Duodenal mucosa (tissue), 2 donors: ENCODE measurements at regions not wholly inside any gene's neighbourhood (a gene's known extent, or its start where the extent isn't known, plus 50 kb on each side); places are given as distances from the start of the nearest gene placed in this dataset.
"Not testable (repeated sequence)": the region's sequence is repeated elsewhere in the genome, so short reads cannot be mapped to it uniquely, and the experiment has no call there.

Experiments
- H3K27ac ChIP-seq: one replicate; pipeline ENCODE4 v1.7.0; 2013; ENCODE audit warnings: low read depth, low read length
- H3K27me3 ChIP-seq, 2 donors: one replicate each; pipeline ENCODE4 v1.7.0; 2013; ENCODE audit warnings: low read length in 2 of 2, control low read depth in 1 of 2; ENCODE audit not compliant: insufficient read depth in 2 of 2, control insufficient read depth in 1 of 2
- H3K36me3 ChIP-seq, 2 donors: one replicate each; pipeline ENCODE4 v1.7.0; 2013; ENCODE audit warnings: low read length in 2 of 2, control low read depth in 1 of 2; ENCODE audit not compliant: insufficient read depth in 2 of 2, control insufficient read depth in 1 of 2
- H3K4me1 ChIP-seq, 2 donors: one replicate each; pipeline ENCODE4 v1.7.0; 2013; ENCODE audit warnings: low read length in 2 of 2, control low read depth in 1 of 2; ENCODE audit not compliant: insufficient read depth in 2 of 2, control insufficient read depth in 1 of 2
- H3K4me3 ChIP-seq, 2 donors: one replicate each; pipeline ENCODE4 v1.7.0; 2013; ENCODE audit warnings: low read length in 2 of 2, low read depth in 1 of 2
- H3K9ac ChIP-seq, 2 donors: one replicate each; pipeline ENCODE4 v1.7.0; 2013; ENCODE audit warnings: low read length in 2 of 2, low read depth in 1 of 2
- H3K9me3 ChIP-seq, 2 donors: one replicate each; pipeline ENCODE4 v1.7.0; 2013; ENCODE audit warnings: low read length in 2 of 2, control low read depth in 1 of 2; ENCODE audit not compliant: control insufficient read depth in 1 of 2

DNA sequence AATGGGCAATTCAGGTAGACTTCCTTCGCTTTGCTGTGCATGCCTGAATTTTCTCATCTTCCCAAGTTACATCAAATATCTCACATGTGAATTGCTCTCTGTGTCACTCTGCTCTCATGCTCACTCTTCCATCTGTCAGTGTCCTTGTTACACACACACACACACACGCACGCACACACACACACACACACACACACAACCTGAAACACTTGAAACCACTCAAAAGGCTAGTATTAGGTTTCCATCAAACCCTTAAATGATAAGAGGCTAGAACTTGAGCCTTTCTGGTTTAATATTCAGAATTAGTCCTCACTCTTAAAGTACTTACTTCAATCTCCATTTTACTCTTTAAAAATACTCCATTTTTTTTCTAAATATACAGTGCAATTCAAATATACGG lies 282.4 kb downstream of the C11orf87 start:
- Histone ChIP-seq H3K9me3 (no peaks in the 10 kb centered on the region), H3K9ac (no peak overlapping the region)

DNA sequence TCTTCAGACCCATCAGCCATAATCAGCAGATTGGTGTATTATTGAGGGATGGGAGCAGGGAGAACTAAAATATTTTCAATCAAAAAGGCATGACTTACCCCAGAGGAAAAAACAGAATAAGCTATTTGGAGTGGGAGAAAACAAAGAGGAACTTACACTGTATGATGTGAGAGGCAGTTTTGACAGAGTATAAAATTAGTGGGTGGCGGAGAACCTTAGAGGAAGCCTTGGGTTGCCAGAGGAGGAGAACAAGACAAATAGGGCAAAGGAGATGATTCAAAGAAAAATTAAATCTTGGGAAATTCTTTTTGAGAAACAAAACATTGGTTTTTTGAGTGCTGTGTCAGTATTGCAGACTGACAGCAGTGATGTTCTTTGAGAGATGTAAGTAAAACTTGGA lies 285.0 kb downstream of the C11orf87 start:
- H3K27me3 ChIP-seq, result no peaks in the 10 kb centered on the region
- no peak overlapping the region for H3K9ac ChIP-seq
- no peaks in the 10 kb centered on the region for H3K9me3 ChIP-seq
- no peak overlapping the region for H3K27ac ChIP-seq
- no peaks in the 10 kb centered on the region for H3K4me1 ChIP-seq
- no peak overlapping the region for H3K4me3 ChIP-seq
- H3K36me3 ChIP-seq, result no peaks in the 10 kb centered on the region

More for the DNA sequence above, 282.4 kb downstream of the C11orf87 start:
- Histone ChIP-seq H3K27me3 (no peaks in the 10 kb centered on the region), H3K36me3 (no peaks in the 10 kb centered on the region), H3K4me3 (no peak overlapping the region), H3K27ac (no peak overlapping the region), H3K4me1 (no peaks in the 10 kb centered on the region)

DNA sequence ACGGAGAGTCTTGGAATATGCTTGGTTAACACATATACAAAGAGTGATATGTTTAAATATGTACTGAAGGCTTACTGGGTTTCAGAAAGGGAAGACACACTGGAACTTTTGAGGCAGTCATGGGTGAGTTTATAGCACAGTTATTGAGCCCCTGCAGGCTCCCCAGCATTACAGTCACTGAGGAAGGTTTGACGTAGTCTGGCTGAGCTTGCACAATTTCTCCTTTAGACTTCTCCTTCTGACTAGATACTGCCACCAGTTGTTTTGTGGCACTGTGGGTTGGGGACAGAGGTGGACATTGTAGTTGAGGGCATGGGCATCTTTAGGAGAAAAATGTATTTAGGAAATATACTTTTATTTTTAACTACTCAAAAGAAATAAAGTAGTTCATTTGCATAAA lies 285.4 kb downstream of the C11orf87 start:
- H3K27ac ChIP-seq, result no peak overlapping the region
- no peak overlapping the region for H3K9ac ChIP-seq
- H3K4me1 ChIP-seq, result no peaks in the 10 kb centered on the region
- no peak overlapping the region for H3K4me3 ChIP-seq
- H3K36me3 ChIP-seq, result no peaks in the 10 kb centered on the region
- H3K27me3 ChIP-seq, result no peaks in the 10 kb centered on the region
- no peaks in the 10 kb centered on the region for H3K9me3 ChIP-seq

DNA sequence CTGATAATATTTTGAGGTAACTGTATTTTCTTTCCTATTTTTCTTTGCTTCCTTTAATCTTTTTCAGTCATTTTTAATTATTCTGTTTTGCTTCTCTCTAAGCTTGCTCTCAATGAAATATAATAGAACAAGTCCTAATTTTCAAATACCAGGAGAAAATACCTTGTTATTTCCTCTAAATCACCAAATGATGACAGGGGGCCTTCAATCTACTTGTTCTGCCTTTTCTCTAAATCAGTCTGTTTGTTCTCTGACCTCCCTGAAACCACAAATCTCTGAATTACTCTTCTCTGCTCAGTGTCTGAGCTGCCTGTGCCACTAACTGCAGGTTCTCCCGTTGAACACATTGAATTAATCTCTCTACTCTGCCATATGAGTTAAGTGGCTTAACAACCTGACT lies 286.2 kb downstream of the C11orf87 start:
- Histone ChIP-seq H3K4me3 (no peak overlapping the region), H3K36me3 (no peaks in the 10 kb centered on the region), H3K9me3 (no peaks in the 10 kb centered on the region), H3K9ac (no peak overlapping the region), H3K4me1 (no peaks in the 10 kb centered on the region), H3K27me3 (no peaks in the 10 kb centered on the region), H3K27ac (no peak overlapping the region)

DNA sequence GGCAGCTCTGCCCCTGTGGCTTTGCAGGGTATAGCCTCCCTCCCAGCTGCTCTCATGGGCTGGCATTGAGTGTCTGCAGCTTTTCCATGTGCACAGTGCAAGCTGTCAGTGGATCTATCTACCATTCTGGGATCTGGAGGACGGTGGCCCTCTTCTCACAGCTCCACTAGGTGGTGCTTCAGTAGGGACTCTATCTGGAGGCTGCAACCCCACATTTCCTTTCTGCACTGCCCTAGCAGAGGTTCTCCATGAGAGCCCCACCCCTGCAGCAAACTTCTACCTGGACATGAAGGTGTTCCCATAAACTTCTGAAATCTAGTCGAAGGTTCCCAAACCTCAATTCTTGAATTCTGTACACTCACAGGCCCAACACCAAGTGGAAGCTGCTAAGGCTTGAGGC lies 292.5 kb downstream of the C11orf87 start:
- H3K9ac ChIP-seq, H3K9me3 ChIP-seq, H3K27me3 ChIP-seq, H3K4me1 ChIP-seq, H3K36me3 ChIP-seq, H3K27ac ChIP-seq, H3K4me3 ChIP-seq: not testable (repeated sequence)

DNA sequence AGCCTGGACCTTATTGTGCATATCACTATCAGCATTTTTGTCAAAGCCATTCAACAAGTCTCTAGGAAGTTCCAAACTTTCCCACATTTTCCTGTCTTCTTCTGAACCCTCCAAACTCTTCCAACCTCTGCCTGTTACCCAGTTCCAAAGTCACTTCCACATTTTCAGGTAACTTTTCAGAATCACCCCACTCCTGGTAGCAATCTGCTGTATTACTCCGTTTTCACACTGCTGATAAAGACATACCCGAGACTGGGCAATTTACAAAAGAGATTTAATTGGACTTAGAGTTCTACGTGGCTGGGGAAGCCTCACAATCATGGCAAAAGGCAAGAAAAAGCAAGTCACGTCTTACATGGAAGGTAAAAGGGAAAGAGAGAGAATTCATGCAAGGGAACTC lies 293.4 kb downstream of the C11orf87 start:
- H3K4me1 ChIP-seq, H3K27me3 ChIP-seq, H3K9ac ChIP-seq, H3K36me3 ChIP-seq, H3K9me3 ChIP-seq, H3K4me3 ChIP-seq, H3K27ac ChIP-seq: not testable (repeated sequence)

DNA sequence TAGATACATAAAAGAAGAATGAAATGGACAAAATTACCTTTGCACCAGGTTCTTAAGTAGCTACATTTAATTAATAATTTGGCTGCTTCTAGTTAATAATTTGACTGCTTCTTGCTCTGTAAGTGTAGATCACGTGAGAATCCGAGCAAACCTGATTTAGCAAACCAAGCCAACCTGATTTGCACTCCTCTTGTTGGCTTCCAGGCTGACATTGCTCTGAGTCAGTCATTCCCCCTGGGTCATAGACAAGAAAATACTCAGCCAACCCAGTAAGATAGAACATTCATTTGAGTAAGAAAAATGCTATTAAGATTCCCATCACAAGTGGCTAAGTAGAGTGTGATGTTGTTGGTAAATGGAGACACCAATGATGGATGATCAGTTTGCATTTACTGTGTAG lies 304.1 kb downstream of the C11orf87 start:
- Histone ChIP-seq H3K36me3 (no peaks in the 10 kb centered on the region), H3K4me1 (no peaks in the 10 kb centered on the region), H3K27me3 (no peaks in the 10 kb centered on the region), H3K9me3 (no peaks in the 10 kb centered on the region), H3K27ac (no peak overlapping the region), H3K9ac (no peak overlapping the region), H3K4me3 (no peak overlapping the region)

DNA sequence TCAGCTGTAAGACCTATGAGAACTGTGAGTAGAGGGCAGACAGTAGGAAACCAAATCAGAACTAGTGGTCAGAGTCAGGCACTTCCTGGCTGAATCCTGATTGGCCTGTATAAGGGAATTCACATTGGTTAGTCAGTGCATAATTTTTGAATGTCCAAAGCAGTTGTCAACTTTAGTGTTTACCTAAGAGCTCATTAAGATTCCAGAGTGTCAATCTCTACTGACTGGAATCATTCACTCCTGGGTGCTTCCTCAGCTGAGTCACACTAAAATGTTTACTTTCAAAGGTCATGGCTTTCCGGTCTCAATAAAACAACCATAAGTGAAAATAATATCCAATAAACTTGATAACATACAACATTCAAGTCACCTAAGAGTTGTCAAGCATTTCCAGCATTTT lies 306.1 kb downstream of the C11orf87 start:
- Histone ChIP-seq H3K27me3 (no peaks in the 10 kb centered on the region), H3K36me3 (no peaks in the 10 kb centered on the region), H3K4me1 (no peaks in the 10 kb centered on the region), H3K4me3 (no peak overlapping the region), H3K9ac (no peak overlapping the region), H3K27ac (no peak overlapping the region), H3K9me3 (no peaks in the 10 kb centered on the region)

DNA sequence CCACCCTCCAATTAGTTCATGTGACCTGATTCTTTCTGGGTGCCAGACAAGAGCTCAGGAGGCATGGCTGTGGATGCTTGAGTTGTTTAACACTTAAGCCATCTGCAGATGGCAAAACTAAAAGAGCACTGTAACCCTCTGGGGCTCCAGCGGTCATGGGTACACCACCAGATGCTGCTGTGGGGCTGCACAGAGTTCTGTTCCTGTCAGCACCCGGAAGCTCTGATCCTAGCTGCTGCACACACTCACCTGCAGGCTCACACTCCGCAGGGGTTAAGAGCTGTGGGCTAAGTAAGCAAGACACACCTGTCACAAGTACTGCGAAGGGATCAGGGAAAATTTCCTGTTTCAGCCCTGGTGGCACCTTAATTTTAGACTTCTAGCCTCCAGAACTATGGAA lies 307.8 kb downstream of the C11orf87 start:
- Histone ChIP-seq H3K27ac (no peak overlapping the region), H3K9me3 (no peaks in the 10 kb centered on the region), H3K4me3 (no peak overlapping the region), H3K9ac (no peak overlapping the region), H3K4me1 (no peaks in the 10 kb centered on the region), H3K27me3 (no peaks in the 10 kb centered on the region), H3K36me3 (no peaks in the 10 kb centered on the region)

DNA sequence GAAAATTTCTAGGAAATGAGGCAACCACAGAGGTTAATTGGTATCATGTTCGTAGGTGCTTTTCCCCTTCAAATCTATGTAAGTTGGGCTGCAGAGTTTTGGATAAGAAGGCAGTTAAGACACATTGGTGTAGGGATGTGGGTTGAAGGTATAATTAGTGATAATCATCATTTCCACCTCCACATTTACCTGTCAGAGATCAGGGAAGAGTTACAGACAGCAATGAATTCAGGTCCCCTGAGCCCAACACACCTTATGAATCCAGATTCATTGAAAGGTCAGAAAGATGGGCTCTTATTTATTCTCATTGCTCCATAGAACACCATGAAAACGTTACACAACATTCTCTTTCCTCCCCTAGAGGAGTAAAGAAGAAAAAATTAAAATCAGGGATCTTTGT lies 308.7 kb downstream of the C11orf87 start:
- H3K9me3 ChIP-seq, result no peaks in the 10 kb centered on the region
- H3K9ac ChIP-seq, result no peak overlapping the region
- no peaks in the 10 kb centered on the region for H3K4me1 ChIP-seq
- no peak overlapping the region for H3K27ac ChIP-seq
- H3K36me3 ChIP-seq, result no peaks in the 10 kb centered on the region
- no peaks in the 10 kb centered on the region for H3K27me3 ChIP-seq
- H3K4me3 ChIP-seq, result no peak overlapping the region

DNA sequence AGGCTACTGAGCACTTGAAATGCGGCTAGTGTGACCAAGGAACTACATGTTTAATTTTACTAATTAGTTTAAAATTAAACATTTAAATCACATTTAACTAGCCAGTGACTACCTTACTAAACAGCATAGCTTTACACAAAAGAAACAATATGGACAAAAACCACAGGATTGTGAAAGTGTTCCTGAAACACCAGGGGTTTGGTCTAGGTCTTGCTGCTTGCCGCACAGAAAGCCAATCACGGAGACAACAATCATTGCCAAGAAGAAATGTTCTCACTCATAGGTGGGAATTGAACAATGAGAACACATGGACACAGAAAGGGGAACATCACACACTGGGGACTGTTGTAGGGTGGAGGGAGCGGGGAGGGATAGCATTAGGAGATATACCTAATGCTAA lies 309.5 kb downstream of the C11orf87 start:
- Histone ChIP-seq H3K4me1 (no peaks in the 10 kb centered on the region), H3K36me3 (no peaks in the 10 kb centered on the region), H3K27me3 (no peaks in the 10 kb centered on the region), H3K9me3 (no peaks in the 10 kb centered on the region), H3K9ac (no peak overlapping the region), H3K27ac (no peak overlapping the region), H3K4me3 (no peak overlapping the region)
